Calu3 (cell line): ENCODE measurements at regions not wholly inside any gene's neighbourhood (a gene's known extent, or its start where the extent isn't known, plus 50 kb on each side); places are given as distances from the start of the nearest gene placed in this dataset.

Experiments used
- BruUV-seq: library from RNA; stranded (reverse); fragments of 400-500 nt; replicated peaks from 2 replicates; lab custom pipeline; 2021; lab: Mats Ljungman, UMichigan
- CTCF ChIA-PET: fragments of 300-600 bp; sonication (Branson Sonifier 250); formaldehyde crosslinking; loops from one replicate; lab custom pipeline; 2022; ENCODE audit warnings: antibody characterized with exemption; lab: Charles Lee
- DNase-seq: peaks from one replicate; pipeline ENCODE4 v3.0.0; 2022
- H3K27ac Mint-ChIP-seq: one replicate; pipeline ENCODE4 v1.8.0; 2022; ENCODE audit warnings: mixed read lengths; ENCODE audit not compliant: unreplicated experiment
- H3K27me3 Mint-ChIP-seq: one replicate; pipeline ENCODE4 v1.8.0; 2022; ENCODE audit warnings: mixed read lengths; ENCODE audit not compliant: unreplicated experiment
- H3K36me3 Mint-ChIP-seq: one replicate; pipeline ENCODE4 v1.8.0; 2022; ENCODE audit warnings: mild to moderate bottlenecking, moderate library complexity, mixed read lengths; ENCODE audit not compliant: insufficient read depth, unreplicated experiment
- H3K4me1 Mint-ChIP-seq: one replicate; pipeline ENCODE4 v1.8.0; 2022; ENCODE audit warnings: mild to moderate bottlenecking, low read depth, mixed read lengths; ENCODE audit not compliant: unreplicated experiment
- H3K4me3 Mint-ChIP-seq: one replicate; pipeline ENCODE4 v1.8.0; 2022; ENCODE audit warnings: mild to moderate bottlenecking, low read depth, moderate library complexity, mixed read lengths; ENCODE audit not compliant: unreplicated experiment
- H3K9me3 Mint-ChIP-seq: one replicate; pipeline ENCODE4 v1.8.0; 2022; ENCODE audit warnings: low read depth, mixed read lengths; ENCODE audit not compliant: unreplicated experiment
- intact Hi-C: fragments of 100-400 bp; cut with micrococcal nuclease; formaldehyde crosslinking; loops from one replicate; pipeline ENCODE4 v1.10.0; 2022; ENCODE audit not compliant: unreplicated experiment
- TF ChIP-seq, protein P1 (sequence below): fragments of 200-600 bp; IDR thresholded peaks from one replicate; pipeline ENCODE4 v1.8.0; 2022; ENCODE audit warnings: antibody characterized with exemption; ENCODE audit not compliant: unreplicated experiment

DNA sequence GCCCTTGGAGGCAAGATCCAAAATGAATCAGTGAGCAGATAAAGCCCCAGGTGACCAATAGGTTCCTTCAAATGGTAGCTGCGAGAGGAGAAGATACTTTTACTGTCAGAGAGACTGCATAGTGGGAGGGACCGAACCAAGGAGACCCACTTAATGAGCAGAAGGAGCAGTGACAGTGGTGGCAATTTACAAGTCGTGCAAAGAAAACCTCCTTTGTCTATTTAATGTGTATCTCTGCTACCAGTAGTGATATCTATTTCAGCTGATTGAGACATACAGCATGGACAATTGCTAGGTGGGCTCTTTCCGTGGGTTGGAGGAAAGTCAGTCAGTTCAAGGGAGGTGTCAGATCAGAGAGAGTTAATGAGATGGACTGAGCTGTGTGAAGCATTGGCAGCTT is 480.4 kb downstream of the GATA3 start:
- H3K4me3 Mint-ChIP-seq, result no peak overlapping the region
- TF ChIP-seq, protein P1, sequence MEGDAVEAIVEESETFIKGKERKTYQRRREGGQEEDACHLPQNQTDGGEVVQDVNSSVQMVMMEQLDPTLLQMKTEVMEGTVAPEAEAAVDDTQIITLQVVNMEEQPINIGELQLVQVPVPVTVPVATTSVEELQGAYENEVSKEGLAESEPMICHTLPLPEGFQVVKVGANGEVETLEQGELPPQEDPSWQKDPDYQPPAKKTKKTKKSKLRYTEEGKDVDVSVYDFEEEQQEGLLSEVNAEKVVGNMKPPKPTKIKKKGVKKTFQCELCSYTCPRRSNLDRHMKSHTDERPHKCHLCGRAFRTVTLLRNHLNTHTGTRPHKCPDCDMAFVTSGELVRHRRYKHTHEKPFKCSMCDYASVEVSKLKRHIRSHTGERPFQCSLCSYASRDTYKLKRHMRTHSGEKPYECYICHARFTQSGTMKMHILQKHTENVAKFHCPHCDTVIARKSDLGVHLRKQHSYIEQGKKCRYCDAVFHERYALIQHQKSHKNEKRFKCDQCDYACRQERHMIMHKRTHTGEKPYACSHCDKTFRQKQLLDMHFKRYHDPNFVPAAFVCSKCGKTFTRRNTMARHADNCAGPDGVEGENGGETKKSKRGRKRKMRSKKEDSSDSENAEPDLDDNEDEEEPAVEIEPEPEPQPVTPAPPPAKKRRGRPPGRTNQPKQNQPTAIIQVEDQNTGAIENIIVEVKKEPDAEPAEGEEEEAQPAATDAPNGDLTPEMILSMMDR, result no peak
- no peak for DNase-seq
- intact Hi-C loops, result no loop called here
- CTCF ChIA-PET, result no interaction called here
- H3K36me3 Mint-ChIP-seq, result no peaks in the 10 kb centered on the region
- peaks cover 3% of the 10 kb centered on the region for H3K9me3 Mint-ChIP-seq
- peak overlapping the region; percentile 30 for H3K27ac Mint-ChIP-seq
- H3K27me3 Mint-ChIP-seq, result no peaks in the 10 kb centered on the region
- no TSS peak for BruUV-seq
- H3K4me1 Mint-ChIP-seq, result peaks cover 8% of the 10 kb centered on the region

- TF ChIP-seq, protein P1, result no peak
- Mint-ChIP-seq H3K9me3 (peaks cover 6% of the 10 kb centered on the region), H3K4me3 (no peak overlapping the region), H3K27me3 (no peaks in the 10 kb centered on the region), H3K27ac (peak overlapping the region; percentile 76), H3K4me1 (peaks cover 27% of the 10 kb centered on the region), H3K36me3 (peaks cover 9% of the 10 kb centered on the region)
- no TSS peak for BruUV-seq
- CTCF ChIA-PET, result no interaction called here
- DNase-seq, result peak; percentile 35
- intact Hi-C loops, result no loop called here
Measured at GRCh38 chr10:8539056-8539455, 484.6 kb downstream of the GATA3 start.

DNA sequence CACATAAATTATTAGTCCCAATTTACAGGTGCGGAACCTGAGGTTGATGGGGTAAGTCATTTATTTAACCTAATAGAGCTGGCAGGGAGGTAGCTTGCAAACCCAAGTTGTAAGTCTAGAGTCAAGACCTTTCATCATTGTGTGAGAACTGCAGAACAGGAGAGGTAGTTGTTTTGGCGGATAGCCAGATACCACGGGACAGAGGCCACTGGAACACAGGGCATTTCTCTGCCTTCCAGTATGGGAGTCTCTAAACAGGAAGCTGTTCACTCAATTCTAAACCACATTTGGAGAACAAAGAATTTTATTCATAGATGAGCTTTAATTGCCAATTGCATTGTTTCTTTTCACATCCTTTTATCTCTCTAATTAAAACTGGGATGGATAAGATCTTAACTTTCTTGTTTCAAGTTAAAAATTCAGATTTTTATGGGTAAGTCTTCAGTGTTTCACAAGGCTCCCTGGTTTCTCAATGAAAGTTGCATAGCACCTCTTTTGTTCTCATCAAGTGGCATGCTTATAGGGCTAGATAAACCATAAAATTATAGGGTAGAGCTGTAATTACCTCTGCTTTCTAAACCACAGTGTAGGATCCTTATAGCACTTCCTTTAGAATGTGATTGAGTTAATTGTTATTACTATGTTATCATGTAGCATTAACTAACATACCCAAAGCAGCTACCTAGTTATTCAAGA is 489.0 kb downstream of the GATA3 start:
- CTCF ChIA-PET, result interaction anchor here (0.6 to 1.1 kb wide), 6 partner anchors 22 to 1018 kb away, joined by 3 to 4 read pairs (median 4); no protein-coding TSS in a partner anchor
- H3K36me3 Mint-ChIP-seq, result peaks cover 11% of the 10 kb centered on the region
- intact Hi-C loops, result loop anchor here (1.0 to 5.0 kb wide), 3 partner anchors 73 to 177 kb away; no protein-coding TSS in a partner anchor
- TF ChIP-seq, protein P1, result no peak
- no TSS peak for BruUV-seq
- H3K9me3 Mint-ChIP-seq, result peaks cover 18% of the 10 kb centered on the region
- H3K4me3 Mint-ChIP-seq, result peak overlapping the region; percentile 40
- peaks cover 44% of the 10 kb centered on the region for H3K4me1 Mint-ChIP-seq
- H3K27me3 Mint-ChIP-seq, result no peaks in the 10 kb centered on the region
- peak overlapping the region; percentile 99 for H3K27ac Mint-ChIP-seq
- DNase-seq, result peak; percentile 88

DNA sequence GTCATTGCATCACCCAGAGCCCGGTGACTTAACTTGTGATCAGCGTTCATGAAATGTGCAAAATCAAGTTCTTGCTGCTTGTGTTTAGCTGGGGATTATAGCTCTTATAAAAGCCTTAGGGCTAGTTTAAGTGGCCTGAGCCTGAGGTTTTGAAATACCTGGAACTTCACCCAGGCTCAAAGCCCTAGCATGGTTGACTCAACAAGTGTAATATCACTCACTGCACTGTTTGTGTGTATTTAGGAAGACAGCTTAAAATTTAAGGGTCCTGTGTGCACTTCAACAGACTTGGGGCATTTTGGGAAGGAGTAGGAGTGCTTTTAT is 489.5 kb downstream of the GATA3 start:
- Mint-ChIP-seq H3K27ac (peak overlapping the region; percentile 99), H3K4me3 (peak overlapping the region; percentile 40), H3K4me1 (peaks cover 42% of the 10 kb centered on the region), H3K9me3 (peaks cover 18% of the 10 kb centered on the region), H3K27me3 (no peaks in the 10 kb centered on the region), H3K36me3 (peaks cover 11% of the 10 kb centered on the region)
- CTCF ChIA-PET, result interaction anchor here (0.6 to 1.1 kb wide), 5 partner anchors 22 to 1018 kb away, joined by 3 to 4 read pairs (median 3); no protein-coding TSS in a partner anchor
- TF ChIP-seq, protein P1, result no peak
- intact Hi-C loops, result loop anchor here (5.0 kb wide), 1 partner anchor 157 kb away; no protein-coding TSS in a partner anchor
- BruUV-seq, result no TSS peak
- peak; percentile 44 for DNase-seq
